GM19025 (cell line): ENCODE measurements at regions not wholly inside any gene's neighbourhood (a gene's known extent, or its start where the extent isn't known, plus 50 kb on each side); places are given as distances from the start of the nearest gene placed in this dataset.
"Not testable (repeated sequence)": the region's sequence is repeated elsewhere in the genome, so short reads cannot be mapped to it uniquely, and the experiment has no call there.

Experiments
- ATAC-seq: cut with Tn5 transposase; IDR thresholded peaks from one replicate; pipeline ENCODE4 v1.9.1; 2021; ENCODE audit warnings: mild to moderate bottlenecking, low read depth, moderate library complexity; ENCODE audit not compliant: unreplicated experiment

DNA sequence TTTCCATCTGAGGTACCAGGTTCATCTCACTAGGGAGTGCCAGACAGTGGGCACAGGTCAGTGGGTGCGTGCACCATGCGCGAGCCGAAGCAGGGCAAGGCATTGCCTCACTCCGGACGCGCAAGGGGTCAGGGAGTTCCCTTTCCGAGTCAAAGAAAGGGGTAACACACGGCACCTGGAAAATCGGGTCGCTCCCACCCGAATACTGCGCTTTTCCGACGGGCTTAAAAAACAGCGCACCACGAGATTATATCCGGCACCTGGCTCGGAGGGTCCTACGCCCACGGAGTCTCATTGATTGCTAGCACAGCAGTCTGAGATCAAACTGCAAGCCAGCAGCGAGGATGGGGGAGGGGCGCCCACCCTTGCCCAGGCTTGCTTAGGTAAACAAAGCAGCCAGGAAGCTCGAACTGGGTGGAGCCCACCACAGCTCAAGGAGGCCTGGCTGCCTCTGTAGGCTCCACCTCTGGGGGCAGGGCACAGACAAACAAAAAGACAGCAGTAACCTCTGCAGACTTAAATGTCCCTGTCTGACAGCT, 242.5 kb downstream of the CYLC2 start:
- not testable (repeated sequence) for ATAC-seq

DNA sequence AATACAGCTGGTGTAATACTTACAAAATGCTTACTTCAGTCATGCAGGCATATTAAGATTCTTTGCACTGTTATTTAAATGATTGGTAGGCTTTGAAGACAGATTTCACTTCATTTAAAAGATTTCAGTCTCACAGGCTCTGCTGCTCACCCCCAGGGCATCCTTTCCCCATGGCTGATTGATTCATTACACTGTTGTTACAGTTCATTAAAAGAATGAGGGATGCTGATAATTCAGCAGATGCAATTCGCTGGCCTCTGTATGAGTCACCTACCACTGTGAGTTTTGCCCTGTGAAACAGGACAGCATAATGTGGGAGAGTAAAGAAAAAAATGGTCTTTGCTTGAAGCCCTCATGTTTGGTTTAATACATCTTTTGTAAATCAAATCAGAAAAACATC, 246.9 kb downstream of the CYLC2 start:
- no peak for ATAC-seq

DNA sequence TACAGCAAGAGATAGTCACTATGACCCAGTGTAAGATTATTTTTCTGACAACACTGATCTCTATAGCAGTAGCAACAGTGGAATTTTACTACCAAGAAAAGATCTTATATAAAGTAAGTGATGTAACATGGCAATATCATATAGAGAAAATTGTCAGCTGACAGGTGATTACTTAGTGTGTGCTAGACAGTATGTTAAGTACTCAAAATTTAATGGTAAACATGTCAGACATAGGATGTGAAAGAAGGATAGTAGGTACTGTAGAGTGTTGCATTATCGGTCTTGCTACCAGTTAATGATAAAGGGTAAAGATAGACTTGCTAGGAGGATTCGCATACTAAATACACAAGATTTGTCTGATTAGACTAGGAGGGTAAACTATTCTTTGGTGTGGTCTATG, 247.4 kb downstream of the CYLC2 start:
- ATAC-seq = no peak

DNA sequence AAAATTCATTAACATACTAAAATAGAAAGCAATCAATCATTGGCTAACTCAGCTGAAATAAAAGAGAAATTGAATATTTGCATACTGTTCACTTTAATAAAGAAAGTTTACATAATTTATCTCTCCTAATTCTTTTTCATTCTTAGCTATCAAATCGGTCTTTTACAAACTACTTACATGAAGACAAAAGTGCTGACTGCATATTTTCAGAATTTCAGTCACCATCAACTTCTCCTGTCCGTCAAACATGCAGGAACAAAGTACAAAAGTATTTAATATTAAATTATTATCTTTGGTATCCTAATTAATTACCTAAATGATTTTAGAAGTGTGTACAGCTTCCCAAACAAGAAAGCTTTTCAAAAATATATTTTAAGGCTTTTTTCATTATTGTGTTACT, 248.4 kb downstream of the CYLC2 start:
- no peak for ATAC-seq

DNA sequence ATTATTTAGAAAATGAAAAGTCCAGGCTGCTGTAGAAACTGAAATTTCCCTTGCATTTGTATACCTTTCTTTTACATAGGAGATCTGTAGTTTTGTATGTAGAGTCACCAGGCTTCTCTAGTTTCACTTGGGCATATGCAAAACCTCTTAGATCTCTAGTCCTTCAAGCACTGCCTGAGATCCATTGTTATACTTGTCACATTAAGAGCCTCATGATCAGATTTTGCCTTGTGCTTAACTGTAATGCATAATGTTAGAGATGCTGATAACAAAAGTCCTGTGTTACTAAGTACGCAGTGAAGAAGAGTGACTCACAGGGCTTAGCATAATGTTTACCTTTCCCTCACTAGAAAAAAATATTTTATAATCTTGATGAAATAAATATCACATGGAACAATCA, 250.2 kb downstream of the CYLC2 start:
- no peak for ATAC-seq

DNA sequence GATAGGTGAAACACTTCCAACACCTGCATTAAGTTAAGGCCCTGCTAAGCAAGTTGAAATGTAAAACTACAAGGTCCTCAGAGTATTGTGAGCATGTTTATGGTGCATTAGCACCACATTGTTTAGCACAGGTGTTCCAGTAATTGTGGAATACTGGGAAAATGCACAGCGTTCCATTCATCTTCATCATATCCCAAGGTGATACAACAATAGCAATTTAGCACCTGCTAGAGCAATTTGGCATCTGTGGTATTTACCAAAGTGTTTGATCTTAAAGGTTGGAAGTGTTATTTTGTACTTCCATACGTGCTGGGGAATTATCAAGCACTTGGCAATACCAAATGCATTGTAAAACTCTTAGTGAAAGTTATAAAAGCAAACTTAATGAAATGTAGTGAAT, 266.8 kb downstream of the CYLC2 start:
- no peak for ATAC-seq

DNA sequence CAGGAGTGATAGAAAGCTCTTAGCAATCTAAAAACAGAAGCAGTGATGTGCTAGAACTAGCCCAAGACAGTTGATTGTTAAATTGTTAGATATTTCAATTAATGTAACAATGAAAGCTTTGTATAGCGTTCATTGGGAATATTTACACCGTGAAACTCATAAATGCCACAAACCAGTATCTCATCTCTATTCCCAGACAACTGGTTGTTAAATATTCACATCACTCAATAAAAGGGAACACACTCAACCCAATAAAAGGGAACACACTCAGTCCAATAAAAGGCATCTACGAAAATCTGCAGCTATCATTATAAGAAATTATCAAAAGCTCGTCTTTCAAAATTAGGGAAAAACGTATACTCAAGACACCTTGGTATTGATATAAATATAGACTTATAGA, 270.9 kb downstream of the CYLC2 start:
- ATAC-seq = no peak

DNA sequence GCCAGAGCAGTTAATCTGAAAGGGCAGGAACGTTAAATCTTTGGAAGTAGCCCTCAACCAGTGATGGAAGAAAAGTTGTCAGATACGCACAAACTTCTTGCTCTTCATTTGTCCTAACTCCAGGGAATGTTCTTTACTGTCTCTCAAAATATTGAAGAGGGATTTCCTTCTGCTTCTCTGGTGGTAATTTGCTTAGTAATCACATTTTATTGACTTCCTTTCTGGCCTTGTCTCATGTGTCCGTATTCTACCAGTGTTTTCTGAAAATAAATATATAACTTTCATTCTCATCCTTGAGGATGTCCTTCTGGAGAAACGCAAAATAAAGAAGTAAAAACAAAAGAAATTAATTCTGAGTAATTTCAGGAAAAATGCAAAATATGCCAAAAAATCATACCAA, 282.1 kb downstream of the CYLC2 start:
- no peak for ATAC-seq

DNA sequence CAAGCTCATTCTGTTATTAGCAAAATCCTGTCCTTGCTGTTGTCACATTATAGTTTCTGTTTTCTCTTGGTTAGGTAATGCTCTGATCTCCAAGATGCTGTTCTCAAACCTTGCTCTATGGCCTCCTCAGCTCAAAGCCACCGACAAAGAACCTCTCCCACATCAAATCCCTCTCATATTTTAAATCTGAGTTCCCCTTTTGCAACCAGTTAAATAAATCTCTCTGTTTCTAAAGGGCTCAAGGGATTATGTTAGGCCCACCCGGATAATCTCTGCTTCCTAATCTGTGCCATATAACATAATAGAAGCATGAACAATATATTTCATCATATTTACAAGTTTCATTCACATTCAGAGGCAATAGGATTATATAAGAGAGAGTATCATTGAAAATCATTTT, 286.0 kb downstream of the CYLC2 start:
- ATAC-seq = no peak

DNA sequence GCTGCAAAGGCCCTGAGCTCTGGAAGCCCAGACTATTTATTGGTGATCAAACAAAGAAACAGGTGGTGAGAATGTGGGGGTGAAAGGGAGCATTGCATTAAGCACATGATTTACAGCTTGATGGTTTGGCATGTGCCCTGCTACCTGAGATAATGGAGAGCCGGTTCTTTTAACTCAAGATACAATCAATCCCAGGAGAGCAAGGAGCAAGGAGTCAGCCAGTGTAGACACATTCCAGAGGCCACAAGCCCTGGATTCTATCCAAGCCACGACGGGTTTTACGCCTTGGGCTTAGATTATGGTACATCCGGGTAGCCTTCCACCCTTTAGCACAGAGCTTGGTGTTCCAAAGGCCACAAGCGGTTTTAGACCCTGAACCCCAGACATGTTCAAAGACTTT, 292.2 kb downstream of the CYLC2 start:
- ATAC-seq = no peak

DNA sequence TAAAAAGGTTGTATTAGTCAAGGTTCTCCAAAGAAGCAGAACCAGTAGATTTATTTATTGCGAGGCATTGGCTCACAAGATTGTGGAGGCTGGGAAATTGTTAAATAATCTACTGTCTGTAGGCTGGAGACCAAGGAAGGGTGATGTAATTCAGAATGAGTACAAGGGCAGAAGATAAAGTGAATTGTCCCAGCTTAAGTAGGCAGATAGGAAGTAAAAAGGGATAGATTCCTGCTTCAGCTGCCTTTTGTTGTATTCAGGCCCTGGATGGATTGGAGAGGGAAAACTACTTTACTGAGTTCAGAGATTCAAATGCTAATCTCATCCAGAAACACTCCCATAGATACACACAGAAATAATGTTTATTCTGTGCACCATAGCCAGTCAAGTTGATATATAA, 301.1 kb downstream of the CYLC2 start:
- ATAC-seq = no peak

DNA sequence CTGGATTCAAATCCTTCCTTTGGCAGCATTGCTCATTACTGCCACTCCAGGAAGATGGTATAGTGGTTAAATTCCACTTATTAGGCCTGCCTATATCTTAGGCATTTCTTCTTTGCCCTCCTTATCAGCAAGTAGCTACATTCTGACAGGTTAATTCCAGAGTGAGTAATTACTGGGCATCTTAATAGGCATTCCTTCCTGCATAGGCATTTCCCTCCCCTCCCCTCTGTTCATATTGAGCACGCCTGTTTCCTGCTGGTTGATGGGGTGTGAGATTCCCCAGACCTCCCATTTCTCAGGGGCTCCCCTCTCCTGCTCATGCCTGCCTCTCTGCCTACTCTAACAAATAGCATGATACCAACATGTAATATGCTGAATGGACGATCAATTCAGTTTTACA, 305.9 kb downstream of the CYLC2 start:
- ATAC-seq = no peak

DNA sequence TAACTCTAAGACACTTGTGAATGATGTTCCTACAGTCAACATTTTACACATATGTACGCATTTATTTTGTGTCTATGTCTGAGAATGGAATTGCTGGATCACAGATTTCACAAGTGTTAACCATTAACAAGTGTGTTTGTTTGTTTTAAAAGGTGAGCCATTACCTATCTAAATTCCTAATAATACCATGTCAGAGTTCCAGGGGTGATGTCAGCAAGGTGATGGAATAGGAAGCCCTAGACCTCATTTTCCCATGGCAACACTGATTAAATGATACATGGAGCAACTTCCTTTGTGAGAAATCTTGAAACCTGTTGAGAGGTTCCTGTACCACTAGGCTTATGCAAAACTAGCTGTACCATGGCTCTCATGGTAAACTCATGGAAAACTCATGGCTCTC, 309.7 kb downstream of the CYLC2 start:
- no peak for ATAC-seq

DNA sequence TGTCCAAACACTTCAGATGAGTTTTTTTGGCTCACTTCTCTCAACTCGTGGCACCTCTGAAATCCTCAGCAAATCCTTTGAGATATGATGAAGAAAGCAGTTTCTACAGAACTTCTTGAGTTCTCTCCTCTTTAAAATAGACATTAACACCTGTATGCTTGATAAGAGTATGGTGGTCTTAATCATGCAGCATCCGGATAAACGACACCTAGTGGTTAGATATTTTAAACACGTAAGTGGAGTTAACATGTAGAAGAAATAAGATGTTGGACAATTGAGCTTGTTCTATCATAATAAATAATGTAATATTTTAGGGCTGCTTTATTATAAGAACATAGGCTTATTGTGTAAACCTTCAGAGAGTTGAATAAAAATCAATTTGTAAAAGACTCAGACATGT, 324.8 kb downstream of the CYLC2 start:
- no peak for ATAC-seq

DNA sequence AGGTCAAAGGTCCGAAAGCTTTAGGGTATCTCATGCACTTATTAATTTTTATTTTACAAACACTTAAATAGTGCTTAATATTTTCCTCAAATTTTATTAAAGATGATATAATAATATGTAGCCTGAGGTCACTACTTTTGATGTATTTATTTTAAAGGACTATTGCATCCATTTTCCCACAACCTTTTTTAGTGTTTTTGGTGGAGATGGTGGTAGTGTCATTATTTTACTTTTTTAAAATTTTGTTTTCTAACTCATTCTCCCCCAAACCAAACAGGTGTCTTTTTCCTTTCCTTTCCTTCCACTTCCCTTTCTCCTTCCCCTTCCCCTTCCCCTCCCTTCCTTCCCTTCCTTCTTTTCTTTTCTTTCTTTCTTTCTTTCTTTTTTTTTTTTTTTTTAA, 328.6 kb downstream of the CYLC2 start:
- no peak for ATAC-seq

DNA sequence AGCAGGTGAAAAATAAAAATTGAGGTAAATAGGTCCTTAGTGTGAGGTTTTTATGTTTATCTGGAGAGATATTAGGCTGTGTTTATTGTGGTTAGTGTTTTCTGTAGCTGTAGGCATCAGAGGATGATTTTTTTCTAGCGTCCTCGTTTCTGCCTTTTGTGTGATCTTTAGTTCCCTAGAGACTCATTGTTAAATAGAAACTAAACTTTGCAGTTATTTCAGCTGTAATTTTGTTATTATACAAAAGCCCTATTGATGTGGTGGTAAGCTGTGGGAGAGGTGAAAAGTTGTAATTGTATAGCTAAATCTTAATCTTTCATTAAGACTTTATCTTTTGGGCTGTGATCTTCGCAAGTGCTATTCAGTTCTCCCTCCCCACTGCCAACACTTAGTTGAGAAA, 340.3 kb downstream of the CYLC2 start:
- no peak for ATAC-seq

DNA sequence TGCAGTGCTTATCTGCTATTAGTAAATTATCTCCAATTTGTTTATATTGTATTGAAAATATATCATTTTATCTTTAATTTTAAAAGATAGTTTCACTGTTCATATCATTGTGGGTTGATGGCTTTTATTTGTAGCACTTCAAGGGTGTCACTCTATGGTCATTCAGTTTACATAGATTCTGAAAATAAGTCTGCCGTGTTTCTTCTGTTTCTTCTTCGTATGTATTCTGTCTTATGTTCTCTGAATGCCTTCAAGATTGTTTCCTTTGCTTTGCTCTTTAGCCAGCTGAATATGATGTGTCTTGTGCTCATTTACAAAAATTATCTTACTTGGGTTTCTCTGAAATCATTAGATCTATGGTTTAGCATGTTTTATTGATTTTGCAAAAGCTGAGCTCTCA, 359.9 kb downstream of the CYLC2 start:
- no peak for ATAC-seq

DNA sequence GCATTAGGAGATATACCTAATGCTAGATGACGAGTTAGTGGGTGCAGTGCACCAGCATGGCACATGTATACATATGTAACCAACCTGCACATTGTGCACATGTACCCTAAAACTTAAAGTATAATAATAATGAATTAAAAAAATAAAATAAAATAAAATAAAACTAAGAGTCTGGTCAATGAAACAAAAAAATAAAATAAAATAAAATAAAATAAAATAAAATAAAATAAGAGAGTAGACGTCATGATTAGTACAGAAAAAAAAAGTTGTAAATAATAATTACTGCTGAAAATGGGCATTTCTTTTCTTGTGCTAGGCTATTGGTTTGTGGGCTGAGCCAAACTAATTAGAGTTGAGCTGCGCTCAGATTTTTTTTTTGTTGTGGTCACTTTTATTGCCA, 362.8 kb downstream of the CYLC2 start:
- ATAC-seq = not testable (repeated sequence)

DNA sequence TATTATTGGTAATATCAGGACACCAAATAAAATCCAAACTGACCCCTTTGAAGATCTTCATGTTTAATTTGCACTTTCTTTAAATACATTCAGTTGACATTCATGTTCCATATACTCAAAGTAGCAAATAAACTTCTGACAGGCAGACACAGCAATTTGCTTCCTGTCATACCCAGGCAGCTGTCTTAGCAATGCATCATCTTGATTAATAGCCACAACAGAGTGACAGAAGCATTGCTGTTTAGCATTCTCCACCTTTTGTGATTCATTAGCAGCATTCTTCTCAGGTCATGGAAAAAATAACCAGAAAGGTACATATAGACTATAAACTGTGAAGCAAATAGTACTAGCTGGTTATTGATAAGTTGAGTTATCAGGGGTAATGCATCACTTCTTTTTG, 366.8 kb downstream of the CYLC2 start:
- ATAC-seq = no peak

DNA sequence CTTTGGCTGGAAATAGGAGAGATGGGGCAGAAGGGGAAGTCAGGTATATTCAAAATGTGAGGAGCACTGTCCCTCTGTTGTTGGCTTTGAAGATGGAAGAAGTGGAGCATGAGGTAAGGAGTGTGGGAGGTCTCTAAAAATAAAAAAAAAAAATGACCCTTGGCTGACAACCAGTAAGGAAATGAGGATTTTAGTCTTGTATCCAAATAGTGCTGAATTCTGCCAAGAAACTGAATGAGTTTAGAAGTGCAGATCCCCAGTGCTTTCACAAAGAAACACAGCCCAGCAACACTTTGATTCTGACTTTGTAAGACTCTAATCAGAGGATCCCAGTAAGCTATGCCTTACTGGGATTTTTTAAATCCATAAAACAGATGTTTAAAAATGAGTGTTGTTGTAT, 367.9 kb downstream of the CYLC2 start:
- ATAC-seq = no peak

DNA sequence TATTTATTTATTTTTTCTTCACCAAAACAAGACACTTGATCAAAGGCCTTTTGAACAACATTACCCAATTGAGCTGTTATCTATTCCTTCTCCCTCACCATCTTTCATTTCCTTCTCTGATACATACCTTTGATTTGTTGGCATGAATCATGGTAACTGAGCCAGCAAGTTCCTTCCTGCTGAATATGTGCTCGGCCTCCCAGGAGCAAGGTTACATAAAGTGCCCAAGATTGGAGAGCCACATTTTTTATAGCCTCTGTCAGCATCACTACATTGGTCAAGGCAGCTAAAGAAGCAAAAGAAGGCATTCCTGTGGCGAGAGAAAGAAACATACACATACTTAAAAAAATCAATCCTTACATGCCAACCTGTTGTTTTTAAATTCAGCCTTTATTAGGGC, 369.6 kb downstream of the CYLC2 start:
- ATAC-seq = no peak

DNA sequence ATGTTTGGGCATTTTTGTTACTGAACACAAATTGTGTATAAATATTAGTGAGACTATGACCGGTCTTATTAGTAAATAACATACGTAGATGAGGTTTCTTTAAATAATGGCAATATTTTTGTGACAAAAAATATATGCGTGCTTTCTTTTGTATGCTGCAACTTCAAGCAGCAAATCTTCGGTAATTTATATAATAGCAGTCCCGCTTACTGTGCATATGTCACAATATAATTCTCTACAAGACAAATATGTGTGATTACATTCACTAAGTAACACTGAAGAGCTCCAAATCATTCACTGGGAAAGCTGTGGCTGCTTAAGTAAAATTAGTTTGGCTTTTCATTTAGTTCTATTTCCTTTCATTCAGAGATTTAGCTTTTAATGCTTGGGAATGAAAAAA, 376.0 kb downstream of the CYLC2 start:
- no peak for ATAC-seq

DNA sequence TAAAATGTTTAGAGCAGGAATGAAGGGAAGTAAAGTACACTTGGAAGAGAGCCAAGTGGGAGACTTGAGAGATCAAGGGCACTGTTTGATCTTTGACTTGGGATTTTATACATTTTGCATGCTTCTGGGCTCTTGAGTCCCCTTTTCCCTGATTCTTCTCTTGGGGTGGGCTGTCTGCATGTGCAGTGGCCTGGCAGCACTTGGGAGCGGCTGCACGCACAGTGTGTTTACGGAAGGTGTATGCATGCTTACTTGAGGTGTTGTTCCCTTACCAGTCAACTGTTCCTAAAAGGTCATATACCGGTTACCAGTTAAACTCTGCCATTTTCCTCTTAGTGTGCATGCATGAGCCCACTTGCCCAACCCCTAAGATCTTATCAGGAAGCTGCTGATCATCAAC, 377.7 kb downstream of the CYLC2 start:
- no peak for ATAC-seq
